Sigmoid colon (tissue), 4 donors: ENCODE measurements at regions not wholly inside any gene's neighbourhood (a gene's known extent, or its start where the extent isn't known, plus 50 kb on each side); places are given as distances from the start of the nearest gene placed in this dataset.

ENCODE experiments used
- EP300 ChIP-seq, 4 donors: sonication (generic); formaldehyde crosslinking; IDR thresholded peaks; one replicate each; pipeline ENCODE4 v1.6.1; 2017; ENCODE audit warnings: antibody characterized with exemption in 4 of 4
- TF ChIP-seq, protein P1 (sequence below), 4 experiments: fragments of 450-650 bp in 3 of 4; fragments of 200-600 bp in 1 of 4; IDR thresholded peaks; one replicate each; pipeline ENCODE4 v1.5.1; 2016 to 2019; ENCODE audit warnings: antibody characterized with exemption in 4 of 4, mild to moderate bottlenecking in 3 of 4, moderate library complexity in 2 of 4

DNA sequence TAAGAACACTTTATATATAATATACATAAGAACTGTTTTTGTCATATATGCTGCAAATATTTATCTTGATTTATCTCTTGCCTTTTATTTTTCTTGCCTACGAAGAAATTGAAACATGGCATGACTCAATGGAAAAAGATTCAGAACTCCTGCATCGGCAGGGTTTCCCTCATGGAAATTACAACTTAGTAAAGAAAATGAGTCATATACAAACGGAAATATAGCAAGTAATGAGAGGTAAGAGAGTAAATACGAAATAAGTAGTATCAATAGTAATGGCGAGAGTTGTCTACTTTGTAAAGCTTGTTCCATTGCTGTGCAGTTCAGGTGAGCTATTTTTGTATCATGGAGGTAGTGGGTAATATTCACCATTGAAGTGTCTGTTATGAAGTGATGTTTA, 350.4 kb downstream of the DDX10 start:
- no peak for TF ChIP-seq EP300 (IDR thresholded peaks at IDR 0.05)
- TF ChIP-seq, protein P1, sequence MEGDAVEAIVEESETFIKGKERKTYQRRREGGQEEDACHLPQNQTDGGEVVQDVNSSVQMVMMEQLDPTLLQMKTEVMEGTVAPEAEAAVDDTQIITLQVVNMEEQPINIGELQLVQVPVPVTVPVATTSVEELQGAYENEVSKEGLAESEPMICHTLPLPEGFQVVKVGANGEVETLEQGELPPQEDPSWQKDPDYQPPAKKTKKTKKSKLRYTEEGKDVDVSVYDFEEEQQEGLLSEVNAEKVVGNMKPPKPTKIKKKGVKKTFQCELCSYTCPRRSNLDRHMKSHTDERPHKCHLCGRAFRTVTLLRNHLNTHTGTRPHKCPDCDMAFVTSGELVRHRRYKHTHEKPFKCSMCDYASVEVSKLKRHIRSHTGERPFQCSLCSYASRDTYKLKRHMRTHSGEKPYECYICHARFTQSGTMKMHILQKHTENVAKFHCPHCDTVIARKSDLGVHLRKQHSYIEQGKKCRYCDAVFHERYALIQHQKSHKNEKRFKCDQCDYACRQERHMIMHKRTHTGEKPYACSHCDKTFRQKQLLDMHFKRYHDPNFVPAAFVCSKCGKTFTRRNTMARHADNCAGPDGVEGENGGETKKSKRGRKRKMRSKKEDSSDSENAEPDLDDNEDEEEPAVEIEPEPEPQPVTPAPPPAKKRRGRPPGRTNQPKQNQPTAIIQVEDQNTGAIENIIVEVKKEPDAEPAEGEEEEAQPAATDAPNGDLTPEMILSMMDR (IDR thresholded peaks at IDR 0.05) = no peak
